ENCODE measurements at regions not wholly inside any gene's neighbourhood (a gene's known extent, or its start where the extent isn't known, plus 50 kb on each side); places are given as distances from the start of the nearest gene placed in this dataset.

GRCh38 chr12:24374452-24374851 is 425.0 kb upstream of the SOX5 start:
- no peak overlapping the region for H3K4me3 ChIP-seq (ENCODE audit: low read depth in 1 of 2, low read length in 1 of 2)
- H3K9me3 ChIP-seq = no peaks in the 10 kb centered on the region
- H3K27ac ChIP-seq = no peak overlapping the region
- no peaks in the 10 kb centered on the region for H3K36me3 ChIP-seq
- H3K4me1 ChIP-seq (ENCODE audit: control insufficient read depth in 1 of 2, insufficient read depth in 1 of 2, low read depth in 1 of 2, low read length in 1 of 2) = peaks cover 0 to 3% of the 10 kb centered on the region in 2 experiments
- no peaks in the 10 kb centered on the region for H3K27me3 ChIP-seq
- TF ChIP-seq CTCF (IDR thresholded peaks at IDR 0.05) = no peak

GRCh38 chr12:24373004-24373403 is 423.5 kb upstream of the SOX5 start:
- Histone ChIP-seq H3K4me1 (ENCODE audit: control insufficient read depth in 1 of 2, insufficient read depth in 1 of 2, low read depth in 1 of 2, low read length in 1 of 2) (no peaks in the 10 kb centered on the region), H3K27ac (no peak overlapping the region), H3K27me3 (no peaks in the 10 kb centered on the region), H3K36me3 (no peaks in the 10 kb centered on the region), H3K4me3 (ENCODE audit: low read depth in 1 of 2, low read length in 1 of 2) (no peak overlapping the region), H3K9me3 (no peaks in the 10 kb centered on the region)
- TF ChIP-seq CTCF (IDR thresholded peaks at IDR 0.05) = no peak

- Histone ChIP-seq H3K27me3 (no peaks in the 10 kb centered on the region), H3K36me3 (no peaks in the 10 kb centered on the region), H3K27ac (no peak overlapping the region), H3K4me3 (ENCODE audit: low read depth in 1 of 2, low read length in 1 of 2) (no peak overlapping the region), H3K9me3 (no peaks in the 10 kb centered on the region), H3K4me1 (ENCODE audit: control insufficient read depth in 1 of 2, insufficient read depth in 1 of 2, low read depth in 1 of 2, low read length in 1 of 2) (no peaks in the 10 kb centered on the region)
- no peak for TF ChIP-seq CTCF (IDR thresholded peaks at IDR 0.05)
These were observed 417.0 kb upstream of the SOX5 start for GRCh38 chr12:24366514-24366913.

- no peak for TF ChIP-seq CTCF (IDR thresholded peaks at IDR 0.05)
- H3K4me3 ChIP-seq (ENCODE audit: low read depth in 1 of 2, low read length in 1 of 2) = no peak overlapping the region
- no peaks in the 10 kb centered on the region for H3K36me3 ChIP-seq
- no peaks in the 10 kb centered on the region for H3K4me1 ChIP-seq (ENCODE audit: control insufficient read depth in 1 of 2, insufficient read depth in 1 of 2, low read depth in 1 of 2, low read length in 1 of 2)
- no peak overlapping the region for H3K27ac ChIP-seq
- no peaks in the 10 kb centered on the region for H3K9me3 ChIP-seq
- no peaks in the 10 kb centered on the region for H3K27me3 ChIP-seq
These were observed 415.5 kb upstream of the SOX5 start for GRCh38 chr12:24364921-24365320.

- no peaks in the 10 kb centered on the region for H3K27me3 ChIP-seq
These were observed 413.8 kb upstream of the SOX5 start for GRCh38 chr12:24363177-24363754.

More at GRCh38 chr12:24363177-24363754, 413.8 kb upstream of the SOX5 start:
- TF ChIP-seq CTCF (IDR thresholded peaks at IDR 0.05) = no peak
- no peaks in the 10 kb centered on the region for H3K36me3 ChIP-seq
- no peaks in the 10 kb centered on the region for H3K4me1 ChIP-seq (ENCODE audit: control insufficient read depth in 1 of 2, insufficient read depth in 1 of 2, low read depth in 1 of 2, low read length in 1 of 2)
- H3K27ac ChIP-seq = no peak overlapping the region
- H3K9me3 ChIP-seq = no peaks in the 10 kb centered on the region
- H3K4me3 ChIP-seq (ENCODE audit: low read depth in 1 of 2, low read length in 1 of 2) = no peak overlapping the region
